NB4 (cell line): ENCODE measurements at regions not wholly inside any gene's neighbourhood (a gene's known extent, or its start where the extent isn't known, plus 50 kb on each side); places are given as distances from the start of the nearest gene placed in this dataset.
"Not testable (repeated sequence)": the region's sequence is repeated elsewhere in the genome, so short reads cannot be mapped to it uniquely, and the experiment has no call there.

Experiments
- DNase-seq: peaks from one replicate; pipeline ENCODE4 v3.0.0; 2010; ENCODE audit warnings: low read depth
- H3K4me3 ChIP-seq: one replicate; pipeline ENCODE4 v1.5.1; 2011; ENCODE audit warnings: mild to moderate bottlenecking, low read depth, low read length, moderate library complexity
- MYC ChIP-seq: IDR thresholded peaks from 2 replicates; pipeline ENCODE4 v1.6.1; 2011; ENCODE audit warnings: low read depth, low read length
- POLR2A ChIP-seq: IDR thresholded peaks from 2 replicates; pipeline ENCODE4 v1.6.1; 2011; ENCODE audit warnings: mild to moderate bottlenecking; ENCODE audit not compliant: insufficient read length; ENCODE audit errors: extremely low read depth
- TF ChIP-seq, protein P1 (sequence below): IDR thresholded peaks from 2 replicates; pipeline ENCODE4 v1.6.1; 2011; ENCODE audit warnings: low read depth, low read length
- TF ChIP-seq, protein P2 (sequence below): IDR thresholded peaks from one replicate; pipeline ENCODE4 v1.5.1; 2012; ENCODE audit warnings: low read depth, low read length

DNA sequence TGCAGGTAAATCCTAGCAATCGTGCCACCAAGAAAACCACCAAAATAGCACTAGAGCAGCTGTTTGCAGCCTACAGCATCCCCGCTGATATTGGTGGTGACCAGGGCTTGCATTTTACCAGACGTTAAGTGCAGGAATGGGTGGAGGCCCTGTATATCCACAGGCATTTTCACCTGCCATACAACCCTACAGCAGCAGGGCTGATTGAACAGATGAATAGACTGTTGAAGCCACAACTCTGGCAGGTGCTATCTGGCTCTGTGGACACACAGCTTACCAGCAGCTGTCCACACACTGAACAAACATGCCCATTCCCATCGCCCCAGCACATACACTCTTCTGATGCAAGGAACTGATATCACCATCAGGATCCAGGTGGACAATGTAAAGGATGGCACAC lies 154.5 kb upstream of the APC start:
- TF ChIP-seq, protein P1, sequence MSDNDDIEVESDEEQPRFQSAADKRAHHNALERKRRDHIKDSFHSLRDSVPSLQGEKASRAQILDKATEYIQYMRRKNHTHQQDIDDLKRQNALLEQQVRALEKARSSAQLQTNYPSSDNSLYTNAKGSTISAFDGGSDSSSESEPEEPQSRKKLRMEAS: no peak
- TF ChIP-seq, protein P2, sequence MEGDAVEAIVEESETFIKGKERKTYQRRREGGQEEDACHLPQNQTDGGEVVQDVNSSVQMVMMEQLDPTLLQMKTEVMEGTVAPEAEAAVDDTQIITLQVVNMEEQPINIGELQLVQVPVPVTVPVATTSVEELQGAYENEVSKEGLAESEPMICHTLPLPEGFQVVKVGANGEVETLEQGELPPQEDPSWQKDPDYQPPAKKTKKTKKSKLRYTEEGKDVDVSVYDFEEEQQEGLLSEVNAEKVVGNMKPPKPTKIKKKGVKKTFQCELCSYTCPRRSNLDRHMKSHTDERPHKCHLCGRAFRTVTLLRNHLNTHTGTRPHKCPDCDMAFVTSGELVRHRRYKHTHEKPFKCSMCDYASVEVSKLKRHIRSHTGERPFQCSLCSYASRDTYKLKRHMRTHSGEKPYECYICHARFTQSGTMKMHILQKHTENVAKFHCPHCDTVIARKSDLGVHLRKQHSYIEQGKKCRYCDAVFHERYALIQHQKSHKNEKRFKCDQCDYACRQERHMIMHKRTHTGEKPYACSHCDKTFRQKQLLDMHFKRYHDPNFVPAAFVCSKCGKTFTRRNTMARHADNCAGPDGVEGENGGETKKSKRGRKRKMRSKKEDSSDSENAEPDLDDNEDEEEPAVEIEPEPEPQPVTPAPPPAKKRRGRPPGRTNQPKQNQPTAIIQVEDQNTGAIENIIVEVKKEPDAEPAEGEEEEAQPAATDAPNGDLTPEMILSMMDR: no peak
- no peak for TF ChIP-seq POLR2A
- no peak for TF ChIP-seq MYC
- DNase-seq: no peak
- H3K4me3 ChIP-seq: no peak overlapping the region

DNA sequence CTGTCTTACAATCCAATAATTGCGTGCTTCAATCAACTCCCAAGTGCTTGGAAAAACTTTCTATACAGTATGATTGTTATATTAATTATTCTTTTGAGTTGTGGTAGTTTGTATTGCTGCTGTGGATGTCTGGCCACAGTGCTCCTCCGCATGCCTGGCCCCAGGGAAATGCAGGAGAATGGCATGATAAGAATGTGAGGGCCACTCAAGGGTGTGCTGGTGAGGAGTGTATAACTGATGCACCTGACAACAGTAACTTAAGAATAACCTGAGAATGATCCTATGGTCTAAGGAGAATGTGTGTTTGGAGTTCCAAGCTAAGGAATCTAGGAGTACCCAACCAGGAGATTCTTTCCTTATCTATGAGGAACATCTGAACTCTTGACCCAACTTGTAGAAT lies 152.9 kb upstream of the APC start:
- no peak for DNase-seq
- no peak for TF ChIP-seq MYC
- no peak for TF ChIP-seq POLR2A
- TF ChIP-seq, protein P2: no peak
- TF ChIP-seq, protein P1: no peak
- no peak overlapping the region for H3K4me3 ChIP-seq

DNA sequence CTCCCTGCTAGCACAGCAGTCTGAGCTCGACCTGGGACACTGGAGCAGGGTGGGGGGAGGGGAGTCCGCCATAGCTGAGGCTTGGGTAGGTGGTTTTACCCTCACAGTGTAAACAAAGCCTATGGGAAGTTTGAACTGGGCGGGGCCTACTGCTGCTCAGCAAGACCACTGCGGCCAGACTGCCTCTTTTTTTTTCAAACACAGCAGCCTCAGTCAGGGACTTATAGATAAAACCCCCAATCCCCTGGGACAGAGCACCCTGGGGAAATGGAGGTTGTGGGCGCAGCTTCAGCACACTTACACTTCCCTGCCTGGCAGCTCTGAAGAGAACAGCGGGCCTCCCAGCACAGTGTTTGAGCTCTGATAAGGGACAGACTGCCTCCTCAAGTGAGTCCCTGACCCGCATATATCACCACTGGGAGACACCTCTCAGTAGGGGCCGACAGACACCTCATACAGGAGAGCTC lies 151.1 kb upstream of the APC start:
- H3K4me3 ChIP-seq: no peak overlapping the region
- peak; percentile 82 for DNase-seq
- TF ChIP-seq, protein P1: no peak
- TF ChIP-seq, protein P2: no peak
- TF ChIP-seq POLR2A (no peak), MYC (no peak)

DNA sequence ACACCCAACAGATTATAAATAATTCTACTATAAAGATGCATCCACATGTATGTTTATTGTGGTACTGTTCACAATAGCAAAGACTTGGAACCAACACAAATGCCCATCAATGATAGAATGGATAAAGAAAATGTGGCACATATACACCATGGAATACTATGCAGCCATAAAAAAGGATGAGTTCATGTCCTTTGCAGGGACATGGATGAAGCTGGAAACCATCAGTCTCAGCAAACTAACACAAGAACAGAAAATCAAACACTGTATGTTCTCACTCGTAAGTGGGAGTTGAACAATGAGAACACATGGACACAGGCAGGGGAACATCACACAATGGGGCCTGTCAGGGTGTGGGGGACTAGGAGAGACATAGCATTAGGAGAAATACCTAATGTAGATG lies 146.8 kb upstream of the APC start:
- not testable (repeated sequence) for DNase-seq, H3K4me3 ChIP-seq

DNA sequence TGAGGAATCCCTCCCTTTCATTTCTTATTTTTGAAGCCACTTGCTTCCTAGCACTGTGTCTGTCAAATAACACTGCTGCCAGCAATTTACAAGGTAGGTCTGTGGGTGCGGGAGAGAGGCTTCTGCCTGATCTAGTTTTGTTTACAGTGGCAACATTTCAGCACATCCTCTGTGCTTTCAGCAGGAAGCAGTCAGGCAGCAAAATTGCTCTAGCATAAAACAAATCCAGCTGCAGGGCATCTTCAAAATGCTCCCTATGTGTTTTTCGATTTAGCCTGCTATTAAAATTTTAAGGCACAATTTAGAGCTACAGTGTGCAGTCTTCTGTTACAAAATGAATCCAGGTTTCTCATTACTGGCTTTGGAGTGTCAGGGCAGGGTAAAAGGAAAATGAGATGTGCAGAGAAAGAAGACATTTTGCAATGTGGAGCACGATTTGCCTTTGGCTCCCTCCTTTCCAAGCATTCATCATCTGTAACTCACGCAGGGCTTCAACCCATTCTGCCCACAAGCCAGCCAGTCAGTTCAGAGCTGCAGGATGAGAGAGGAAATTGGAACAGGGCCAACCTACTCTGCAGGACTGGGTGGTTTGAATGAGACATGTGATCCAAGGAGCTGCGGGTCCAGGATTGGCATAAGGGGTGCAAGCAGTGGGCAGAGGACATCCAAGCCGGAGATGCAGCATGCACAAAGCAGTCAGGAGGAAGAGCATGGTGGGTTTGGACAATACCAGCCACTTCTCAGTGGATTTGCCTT lies 143.4 kb upstream of the APC start:
- no peak for DNase-seq
- no peak overlapping the region for H3K4me3 ChIP-seq
- TF ChIP-seq MYC (no peak), POLR2A (no peak)
- TF ChIP-seq, protein P2: no peak
- TF ChIP-seq, protein P1: no peak

DNA sequence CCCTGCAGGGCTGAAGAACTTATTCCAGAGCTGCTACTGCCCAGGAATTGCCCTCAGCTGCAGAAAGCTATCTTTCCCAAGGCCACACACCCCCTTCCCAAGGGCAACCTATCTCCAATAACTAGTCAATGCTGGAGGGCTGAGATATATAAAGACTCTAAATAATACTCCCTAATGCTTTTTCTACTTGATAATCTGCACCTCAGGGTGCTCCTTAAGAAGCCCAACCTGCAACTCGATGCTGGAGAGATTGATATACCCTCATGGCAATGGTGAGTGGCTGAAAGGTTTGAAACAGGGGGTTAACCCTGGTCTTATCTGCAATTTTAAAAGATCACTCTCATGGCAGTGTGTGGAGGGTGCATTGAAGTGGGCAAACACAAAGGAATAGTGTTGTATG lies 142.7 kb upstream of the APC start:
- DNase-seq: no peak
- TF ChIP-seq POLR2A (no peak), MYC (no peak)
- TF ChIP-seq, protein P2: no peak
- TF ChIP-seq, protein P1: no peak

More for the DNA sequence above, 142.7 kb upstream of the APC start:
- no peak overlapping the region for H3K4me3 ChIP-seq
